OCI-M1 (cell line): ENCODE measurements at regions not wholly inside any gene's neighbourhood (a gene's known extent, or its start where the extent isn't known, plus 50 kb on each side); places are given as distances from the start of the nearest gene placed in this dataset.
"Not testable (repeated sequence)": the region's sequence is repeated elsewhere in the genome, so short reads cannot be mapped to it uniquely, and the experiment has no call there.

Experiments
- DNase-seq: peaks from one replicate; lab custom pipeline; 2025; lab: John Stamatoyannopoulos, UW

- no peak for DNase-seq
These were observed 55.3 kb upstream of the NOL4 start for GRCh38 chr18:34280000-34280399.

GRCh38 chr18:34280653-34281052, 55.9 kb upstream of the NOL4 start:
- no peak for DNase-seq

- DNase-seq = no peak
These were observed 56.6 kb upstream of the NOL4 start for GRCh38 chr18:34281290-34281689.

GRCh38 chr18:34281722-34282121, 57.0 kb upstream of the NOL4 start:
- DNase-seq = no peak

GRCh38 chr18:34283506-34283905, 58.8 kb upstream of the NOL4 start:
- no peak for DNase-seq

GRCh38 chr18:34287825-34288224, 63.1 kb upstream of the NOL4 start:
- no peak for DNase-seq

GRCh38 chr18:34292594-34292993, 67.9 kb upstream of the NOL4 start:
- peak; percentile 5 for DNase-seq

GRCh38 chr18:34297287-34297686, 72.6 kb upstream of the NOL4 start:
- no peak for DNase-seq

- DNase-seq = no peak
These were observed 75.1 kb upstream of the NOL4 start for GRCh38 chr18:34299828-34300227.

GRCh38 chr18:34311468-34311867, 86.8 kb upstream of the NOL4 start:
- DNase-seq = no peak

GRCh38 chr18:34314847-34315246, 90.1 kb upstream of the NOL4 start:
- DNase-seq = no peak

- DNase-seq = no peak
These were observed 91.1 kb upstream of the NOL4 start for GRCh38 chr18:34315591-34316352.

GRCh38 chr18:34320267-34320666, 95.6 kb upstream of the NOL4 start:
- no peak for DNase-seq

GRCh38 chr18:34321066-34321465, 96.4 kb upstream of the NOL4 start:
- no peak for DNase-seq

GRCh38 chr18:34322365-34323289, 97.9 kb upstream of the NOL4 start:
- DNase-seq = peak; percentile 85

GRCh38 chr18:34329840-34330239, 105.1 kb upstream of the NOL4 start:
- no peak for DNase-seq

GRCh38 chr18:34330308-34330707, 105.6 kb upstream of the NOL4 start:
- DNase-seq = no peak

GRCh38 chr18:34330907-34331306, 106.2 kb upstream of the NOL4 start:
- not testable (repeated sequence) for DNase-seq

GRCh38 chr18:34331343-34331742, 106.6 kb upstream of the NOL4 start:
- not testable (repeated sequence) for DNase-seq

- no peak for DNase-seq
These were observed 114.4 kb upstream of the NOL4 start for GRCh38 chr18:34339155-34339554.

GRCh38 chr18:34342960-34343359, 118.2 kb upstream of the NOL4 start:
- DNase-seq = no peak

- no peak for DNase-seq
These were observed 121.0 kb upstream of the NOL4 start for GRCh38 chr18:34345738-34346137.

GRCh38 chr18:34350778-34351177, 126.1 kb upstream of the NOL4 start:
- DNase-seq = no peak
